PC-9 (cell line): ENCODE measurements at regions not wholly inside any gene's neighbourhood (a gene's known extent, or its start where the extent isn't known, plus 50 kb on each side); places are given as distances from the start of the nearest gene placed in this dataset.

Experiments used
- EZH2 ChIP-seq: fragments of 200-600 bp; sonication (generic); IDR thresholded peaks from 2 replicates; pipeline ENCODE4 v1.8.0; 2017; ENCODE audit warnings: antibody characterized with exemption, low read depth
- TF ChIP-seq, protein P1 (sequence below): fragments of 200-600 bp; sonication (generic); conservative IDR thresholded peaks from 2 replicates; pipeline ENCODE4 v1.6.1; 2017; ENCODE audit warnings: mixed run types, antibody characterized with exemption, mild to moderate bottlenecking, moderate library complexity

GRCh38 chr18:77895250-77895649 is 645.6 kb downstream of the GALR1 start:
- TF ChIP-seq, protein P1, sequence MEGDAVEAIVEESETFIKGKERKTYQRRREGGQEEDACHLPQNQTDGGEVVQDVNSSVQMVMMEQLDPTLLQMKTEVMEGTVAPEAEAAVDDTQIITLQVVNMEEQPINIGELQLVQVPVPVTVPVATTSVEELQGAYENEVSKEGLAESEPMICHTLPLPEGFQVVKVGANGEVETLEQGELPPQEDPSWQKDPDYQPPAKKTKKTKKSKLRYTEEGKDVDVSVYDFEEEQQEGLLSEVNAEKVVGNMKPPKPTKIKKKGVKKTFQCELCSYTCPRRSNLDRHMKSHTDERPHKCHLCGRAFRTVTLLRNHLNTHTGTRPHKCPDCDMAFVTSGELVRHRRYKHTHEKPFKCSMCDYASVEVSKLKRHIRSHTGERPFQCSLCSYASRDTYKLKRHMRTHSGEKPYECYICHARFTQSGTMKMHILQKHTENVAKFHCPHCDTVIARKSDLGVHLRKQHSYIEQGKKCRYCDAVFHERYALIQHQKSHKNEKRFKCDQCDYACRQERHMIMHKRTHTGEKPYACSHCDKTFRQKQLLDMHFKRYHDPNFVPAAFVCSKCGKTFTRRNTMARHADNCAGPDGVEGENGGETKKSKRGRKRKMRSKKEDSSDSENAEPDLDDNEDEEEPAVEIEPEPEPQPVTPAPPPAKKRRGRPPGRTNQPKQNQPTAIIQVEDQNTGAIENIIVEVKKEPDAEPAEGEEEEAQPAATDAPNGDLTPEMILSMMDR, result no peak
- no peak for TF ChIP-seq EZH2
